Gastrocnemius medialis (tissue), 4 donors: ENCODE measurements at regions not wholly inside any gene's neighbourhood (a gene's known extent, or its start where the extent isn't known, plus 50 kb on each side); places are given as distances from the start of the nearest gene placed in this dataset.

ENCODE experiments used
- ATAC-seq, 2 donors: fragments of 150-250 bp; one replicate each; pipeline ENCODE4 v1.9.1; 2016
- DNase-seq, 2 donors: peaks; one replicate each; pipeline ENCODE4 v3.0.0-alpha.2; 2019
- H3K27ac ChIP-seq, 4 donors: fragments of 200-600 bp; sonication (generic); 1 replicate in 1 of 4; 2 replicates in 3 of 4; pipeline ENCODE4 v1.5.1; 2016 to 2018; ENCODE audit warnings: mild to moderate bottlenecking in 2 of 4, moderate library complexity in 1 of 4
- H3K27me3 ChIP-seq, 3 donors: fragments of 200-600 bp; sonication (generic) in 2 of 3; 1 replicate in 1 of 3; 2 replicates in 2 of 3; pipeline versions ENCODE4 v1.5.1 to v1.6.0; 2016 to 2019; ENCODE audit warnings: mild to moderate bottlenecking in 1 of 3, moderate library complexity in 1 of 3
- H3K36me3 ChIP-seq, 2 donors: fragments of 200-600 bp; sonication (generic) in 1 of 2; one replicate each; pipeline ENCODE4 v1.5.1; 2017 to 2018
- H3K4me1 ChIP-seq, 2 donors: fragments of 200-600 bp; sonication (generic) in 1 of 2; one replicate each; pipeline ENCODE4 v1.5.1; 2016 to 2017; ENCODE audit warnings: mild to moderate bottlenecking in 2 of 2
- H3K4me3 ChIP-seq, 4 donors: fragments of 200-600 bp; sonication (generic) in 3 of 4; 1 replicate in 1 of 4; 2 replicates in 3 of 4; pipeline ENCODE4 v1.5.1; 2016 to 2019; ENCODE audit warnings: mild to moderate bottlenecking in 2 of 4
- H3K9me3 ChIP-seq, 3 donors: fragments of 200-600 bp; sonication (generic) in 2 of 3; 1 replicate in 1 of 3; 2 replicates in 2 of 3; pipeline ENCODE4 v1.5.1; 2016 to 2019
- CTCF ChIP-seq, 5 experiments: fragments of 450-650 bp in 3 of 5; fragments of 200-600 bp in 2 of 5; sonication (generic) in 2 of 5; IDR thresholded peaks in 4 of 5; conservative IDR thresholded peaks in 1 of 5; 1 replicate in 4 of 5; 2 replicates in 1 of 5; pipeline ENCODE4 v1.5.1; 2016 to 2019; ENCODE audit warnings: antibody characterized with exemption in 5 of 5, mild to moderate bottlenecking in 3 of 5, moderate library complexity in 3 of 5
- POLR2A ChIP-seq, 2 donors: fragments of 450-650 bp; IDR thresholded peaks; one replicate each; pipeline ENCODE4 v1.6.1; 2017; ENCODE audit warnings: antibody characterized with exemption in 2 of 2, mild to moderate bottlenecking in 2 of 2, moderate library complexity in 2 of 2
- in situ Hi-C, 4 donors: fragments of 200-750 bp; cut with MboI; loops; one replicate each; pipeline versions ENCODE4 v1.15.0 to v1.8.0; 2017; ENCODE audit warnings: low sequenced_read_pairs in 4 of 4
- intact Hi-C: fragments of 100-400 bp; cut with DNase I; formaldehyde crosslinking; loops from one replicate; pipeline ENCODE4 v1.15.1; 2023; ENCODE audit warnings: low total_unique reads

GRCh38 chr4:159551281-159551680 lies 448.4 kb downstream of the RAPGEF2 start:
- TF ChIP-seq POLR2A (IDR thresholded peaks at IDR 0.05) = no peak
- no peak for TF ChIP-seq CTCF (IDR thresholded peaks at IDR 0.05 in 4 of 5, conservative IDR thresholded peaks at IDR 0.05 in 1 of 5)
- no peaks in the 10 kb centered on the region for H3K9me3 ChIP-seq
- no peak overlapping the region for H3K27ac ChIP-seq
- DNase-seq (no peak), ATAC-seq (peak; percentile 39 to 46)
- no peaks in the 10 kb centered on the region for H3K27me3 ChIP-seq
- H3K36me3 ChIP-seq = no peaks in the 10 kb centered on the region
- in situ Hi-C loops (no loop called here), intact Hi-C loops (no loop called here)
- H3K4me3 ChIP-seq = no peak overlapping the region
- no peaks in the 10 kb centered on the region for H3K4me1 ChIP-seq

- ATAC-seq = no peak
- in situ Hi-C loops (no loop called here), intact Hi-C loops (no loop called here)
Observed at GRCh38 chr4:159552979-159553768, 450.3 kb downstream of the RAPGEF2 start.

GRCh38 chr4:159555873-159556272 lies 453.0 kb downstream of the RAPGEF2 start:
- in situ Hi-C loops = no loop called here
- intact Hi-C loops = no loop called here

More at GRCh38 chr4:159552979-159553768, 450.3 kb downstream of the RAPGEF2 start:
- no peak for TF ChIP-seq CTCF (IDR thresholded peaks at IDR 0.05 in 4 of 5, conservative IDR thresholded peaks at IDR 0.05 in 1 of 5)
- no peak for TF ChIP-seq POLR2A (IDR thresholded peaks at IDR 0.05)
- DNase-seq = no peak
- Histone ChIP-seq H3K27ac (no peak overlapping the region), H3K4me1 (no peaks in the 10 kb centered on the region), H3K27me3 (no peaks in the 10 kb centered on the region), H3K9me3 (no peaks in the 10 kb centered on the region), H3K36me3 (no peaks in the 10 kb centered on the region), H3K4me3 (no peak overlapping the region)

GRCh38 chr4:159562366-159562765 lies 459.5 kb downstream of the RAPGEF2 start:
- in situ Hi-C loops = no loop called here
- no peak for ATAC-seq
- intact Hi-C loops = no loop called here

More at GRCh38 chr4:159555873-159556272, 453.0 kb downstream of the RAPGEF2 start:
- Histone ChIP-seq H3K27me3 (no peaks in the 10 kb centered on the region), H3K4me3 (no peak overlapping the region), H3K36me3 (no peaks in the 10 kb centered on the region), H3K9me3 (no peaks in the 10 kb centered on the region), H3K27ac (no peak overlapping the region), H3K4me1 (no peaks in the 10 kb centered on the region)
- ATAC-seq (no peak), DNase-seq (no peak)
- TF ChIP-seq CTCF (IDR thresholded peaks at IDR 0.05 in 4 of 5, conservative IDR thresholded peaks at IDR 0.05 in 1 of 5) (no peak), POLR2A (IDR thresholded peaks at IDR 0.05) (no peak)

More at GRCh38 chr4:159562366-159562765, 459.5 kb downstream of the RAPGEF2 start:
- Histone ChIP-seq H3K36me3 (no peaks in the 10 kb centered on the region), H3K27me3 (no peaks in the 10 kb centered on the region), H3K27ac (no peak overlapping the region), H3K4me1 (no peaks in the 10 kb centered on the region), H3K4me3 (no peak overlapping the region), H3K9me3 (no peaks in the 10 kb centered on the region)
- no peak for DNase-seq
- TF ChIP-seq CTCF (IDR thresholded peaks at IDR 0.05 in 4 of 5, conservative IDR thresholded peaks at IDR 0.05 in 1 of 5) = no peak
